ENCODE measurements at regions not wholly inside any gene's neighbourhood (a gene's known extent, or its start where the extent isn't known, plus 50 kb on each side); places are given as distances from the start of the nearest gene placed in this dataset.

DNA sequence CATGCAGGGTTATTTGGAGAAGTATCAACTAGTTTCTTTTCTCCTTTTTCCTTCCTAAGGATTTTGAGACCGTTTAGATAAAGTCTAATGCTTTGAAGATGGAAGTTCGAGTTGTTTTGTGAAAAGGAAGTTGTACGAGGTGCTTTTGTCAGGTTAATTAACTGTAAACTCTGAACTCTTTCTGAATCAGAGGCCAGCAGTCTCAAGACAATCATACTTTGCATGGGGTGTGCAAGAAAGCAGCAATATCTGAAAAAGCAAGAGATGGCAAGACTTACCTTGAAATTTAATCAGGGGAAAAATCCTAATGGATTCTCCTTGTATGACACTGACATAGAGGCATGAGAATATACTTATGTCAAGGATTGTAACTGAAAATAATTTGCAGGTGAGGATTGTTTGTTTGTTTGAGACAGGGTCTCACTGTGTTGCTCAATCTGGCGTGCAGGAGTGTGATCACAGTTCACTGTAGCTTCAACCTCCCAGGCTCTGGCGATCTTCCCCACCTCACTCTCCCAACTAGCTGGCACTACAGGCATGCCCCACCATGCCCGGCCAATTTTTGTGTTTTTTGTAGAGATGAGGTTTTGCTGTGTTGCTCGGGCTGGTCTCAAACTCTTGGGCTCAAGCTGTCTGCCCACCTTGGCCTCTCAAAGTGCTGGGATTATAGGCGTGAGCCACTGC is 170.2 kb upstream of the HMGA2 start:
- no peak for DNase-seq

DNA sequence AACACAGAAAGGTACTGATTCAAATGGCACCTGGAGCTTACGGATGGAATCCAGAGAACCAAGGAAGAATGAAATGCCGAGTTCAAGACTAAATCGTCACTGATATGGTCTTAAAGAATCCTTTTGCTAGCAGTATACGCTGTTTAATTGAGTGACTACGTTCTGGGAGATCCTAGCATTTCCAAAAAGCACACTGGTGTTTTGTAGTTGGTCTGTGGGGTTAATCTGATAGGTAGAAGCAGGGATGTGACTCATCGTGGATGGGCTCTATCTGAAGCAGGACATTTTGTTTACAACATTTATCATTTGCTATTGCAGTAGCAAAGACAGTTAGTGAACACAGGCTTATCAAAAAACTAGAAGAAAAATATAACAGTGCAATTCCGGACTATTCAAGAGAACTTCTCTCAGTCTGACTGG is 169.2 kb upstream of the HMGA2 start:
- no peak for DNase-seq

DNA sequence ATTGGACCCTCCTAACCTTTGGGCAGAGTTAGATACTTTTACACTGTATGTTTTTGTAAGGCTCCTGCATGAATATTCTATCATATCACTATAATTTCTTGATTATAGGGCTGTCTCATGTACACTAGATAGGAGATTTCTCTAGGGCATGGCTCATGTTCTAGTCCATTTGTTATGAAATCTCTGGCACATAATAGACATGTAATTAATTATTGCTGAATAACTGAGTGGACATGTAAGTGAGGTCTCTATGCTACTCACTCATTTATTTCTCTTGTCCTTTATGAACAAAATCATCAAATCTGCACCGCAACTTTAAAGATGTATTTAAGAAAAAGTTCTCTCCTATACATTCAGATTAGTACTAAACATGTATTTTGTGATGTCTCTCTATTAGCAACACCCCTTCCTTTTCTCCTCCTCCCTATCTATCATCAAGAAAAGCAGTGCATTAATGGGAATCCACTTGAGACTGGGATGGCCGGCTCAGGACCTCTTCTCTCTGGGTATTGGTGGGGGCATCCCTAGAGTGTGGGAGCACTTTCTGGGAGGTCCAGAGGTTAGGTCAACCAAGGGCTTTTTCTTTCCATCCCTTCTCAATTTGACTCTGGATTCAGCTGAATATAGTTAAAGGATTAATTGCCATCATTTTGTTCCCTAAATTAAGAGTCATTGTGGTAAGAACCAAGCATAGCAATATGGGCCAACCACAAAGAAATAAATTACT is 168.0 kb upstream of the HMGA2 start:
- no peak for DNase-seq

DNA sequence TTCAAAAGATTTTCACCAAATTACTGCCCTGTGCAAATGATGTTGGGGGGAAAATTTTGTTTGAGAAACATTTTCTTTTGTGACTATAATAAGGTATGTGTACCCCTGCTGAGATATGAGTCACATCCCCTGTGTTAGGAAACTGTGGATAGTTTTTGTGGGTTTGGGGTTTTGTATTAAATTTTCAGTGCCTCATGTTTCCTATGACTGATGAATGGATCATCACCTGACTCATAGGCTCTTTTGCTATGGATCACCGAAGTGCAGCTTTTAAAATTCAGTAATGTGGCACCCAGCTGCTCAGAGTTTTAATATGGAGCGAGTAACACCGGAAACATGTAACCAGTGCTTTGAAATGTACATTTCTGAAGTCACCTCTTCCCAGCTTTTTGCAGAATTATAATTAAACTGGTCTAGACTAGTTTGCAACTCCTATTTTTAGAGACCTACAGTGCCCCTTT is 167.4 kb upstream of the HMGA2 start:
- peak in 1 of 3 donors; percentile 96 for DNase-seq

DNA sequence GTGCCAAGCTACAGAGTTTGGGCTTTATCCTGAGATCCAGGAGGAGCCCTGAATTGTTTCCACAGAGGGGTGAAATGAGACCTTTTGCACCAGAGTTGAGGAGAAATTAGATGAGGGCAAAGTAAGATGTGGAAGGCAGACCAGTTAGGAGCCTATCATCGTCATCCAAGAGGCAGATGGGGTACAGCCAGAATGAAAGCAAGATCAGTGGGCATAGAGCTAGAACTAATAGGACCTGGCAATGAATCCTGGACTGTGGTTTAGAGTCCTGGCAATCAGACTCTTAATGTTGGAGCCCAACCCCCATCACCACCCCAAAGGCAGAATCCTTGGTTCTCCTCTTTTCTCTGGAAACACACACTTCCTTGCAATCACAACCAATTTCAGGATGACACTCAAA is 166.6 kb upstream of the HMGA2 start:
- DNase-seq = no peak

DNA sequence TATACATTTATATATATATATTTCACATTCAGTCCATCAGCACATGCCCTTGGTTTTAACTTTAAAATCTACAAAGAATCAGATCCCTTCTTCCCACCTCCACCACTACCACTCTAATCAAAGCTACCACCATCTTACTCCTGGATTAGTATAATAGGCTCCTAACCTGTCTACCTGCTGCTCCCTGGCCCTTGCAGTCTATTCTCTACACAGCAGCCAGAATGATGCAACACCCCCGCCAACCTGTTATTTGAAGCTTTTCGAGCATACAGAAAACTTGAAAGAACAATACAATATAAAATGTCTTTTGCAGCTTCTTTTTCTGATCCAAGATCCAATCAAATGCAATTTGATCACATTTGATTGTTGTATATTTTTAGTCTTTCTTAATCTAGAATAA is 165.9 kb upstream of the HMGA2 start:
- DNase-seq = no peak

DNA sequence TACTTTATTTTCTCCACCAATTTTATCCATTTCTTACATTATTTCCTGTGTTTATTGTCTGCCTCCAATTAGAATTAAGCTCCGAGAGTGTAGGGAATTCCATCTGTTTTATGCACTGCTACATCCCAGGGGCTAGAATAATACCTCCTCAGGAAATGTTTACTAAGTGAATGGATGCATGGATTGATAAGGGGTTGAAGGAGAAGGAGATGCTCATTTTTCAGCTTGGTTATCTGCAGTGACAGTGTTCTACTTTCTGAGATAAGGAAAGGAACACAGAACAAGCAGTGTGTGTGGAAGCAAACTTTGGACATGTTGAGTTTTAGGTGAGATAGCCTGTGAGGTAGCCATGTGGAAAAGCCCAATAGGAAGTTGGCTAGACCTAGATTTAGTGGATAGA is 164.6 kb upstream of the HMGA2 start:
- DNase-seq = no peak

DNA sequence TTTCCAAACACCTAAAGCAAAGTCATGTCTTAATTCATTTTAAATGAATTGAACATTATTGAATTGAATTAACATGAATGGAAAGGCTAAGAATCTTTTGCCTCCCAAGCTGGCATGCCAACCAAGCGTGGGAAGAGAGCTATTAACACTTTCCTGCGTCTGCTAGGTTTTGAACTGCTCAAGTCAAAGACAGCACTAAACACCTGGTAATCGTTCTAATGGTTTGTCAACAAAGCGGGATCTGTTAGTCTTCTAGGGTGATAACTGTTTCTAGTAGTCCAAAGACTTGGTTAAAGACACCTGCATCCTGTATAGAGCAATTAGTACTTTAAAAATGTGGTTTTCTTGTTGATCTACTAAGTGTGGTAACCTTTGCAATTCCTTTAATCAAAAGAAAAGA is 164.2 kb upstream of the HMGA2 start:
- DNase-seq = no peak

DNA sequence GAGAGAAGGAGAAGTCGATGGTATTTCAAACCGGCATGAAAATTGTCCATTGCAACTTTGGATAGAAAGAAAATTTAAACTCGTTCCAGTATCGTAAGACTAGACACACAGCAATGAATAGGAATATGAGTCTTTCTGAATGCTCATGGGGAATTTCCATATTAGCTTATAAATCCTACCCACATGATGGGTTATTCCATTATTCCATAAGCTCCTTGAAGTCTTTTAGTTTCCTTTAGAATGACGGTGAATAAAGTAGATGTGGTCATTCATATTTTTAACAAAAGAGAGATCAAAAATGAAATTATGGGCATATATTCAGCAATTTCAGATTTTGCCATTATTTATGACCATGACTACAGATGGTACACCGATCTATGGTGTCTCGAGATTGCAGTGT is 163.4 kb upstream of the HMGA2 start:
- DNase-seq = no peak

DNA sequence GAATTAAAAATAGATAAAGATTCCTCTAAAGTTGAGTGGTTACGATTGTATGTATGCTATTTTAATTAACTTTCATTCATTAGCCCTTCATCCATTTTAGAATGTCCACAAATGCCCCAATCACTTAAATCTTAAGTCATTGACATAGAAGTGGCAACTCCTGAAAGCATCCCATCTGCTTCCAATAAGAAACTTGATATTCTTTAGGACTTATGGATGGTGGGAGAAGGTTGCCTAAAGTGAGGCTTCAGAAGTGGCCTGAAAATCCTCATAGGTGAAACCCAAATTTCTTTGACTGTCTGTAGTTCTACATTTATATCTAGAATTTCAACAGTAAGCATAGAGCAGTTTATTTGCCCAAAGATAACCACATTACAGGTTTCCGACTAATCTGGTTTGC is 161.7 kb upstream of the HMGA2 start:
- no peak for DNase-seq

DNA sequence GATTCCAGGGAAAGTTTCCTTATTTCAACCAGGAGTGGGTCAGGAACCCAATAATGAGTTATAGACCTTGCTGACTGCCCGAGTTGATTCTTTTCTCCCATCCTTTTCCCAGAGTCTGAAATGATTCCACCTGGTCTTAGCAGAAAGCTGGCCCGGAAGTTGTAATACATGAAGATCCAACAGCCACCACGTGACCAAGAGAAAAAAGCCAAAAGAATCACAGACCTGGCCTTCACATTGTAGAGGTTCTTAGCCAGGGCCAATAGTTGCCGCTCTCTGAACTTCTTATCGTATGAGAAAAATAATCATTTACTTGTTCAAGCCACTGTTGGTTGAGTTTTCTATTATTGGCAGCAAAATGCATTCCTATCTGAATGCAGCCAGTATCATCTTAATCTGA is 161.2 kb upstream of the HMGA2 start:
- DNase-seq = no peak

DNA sequence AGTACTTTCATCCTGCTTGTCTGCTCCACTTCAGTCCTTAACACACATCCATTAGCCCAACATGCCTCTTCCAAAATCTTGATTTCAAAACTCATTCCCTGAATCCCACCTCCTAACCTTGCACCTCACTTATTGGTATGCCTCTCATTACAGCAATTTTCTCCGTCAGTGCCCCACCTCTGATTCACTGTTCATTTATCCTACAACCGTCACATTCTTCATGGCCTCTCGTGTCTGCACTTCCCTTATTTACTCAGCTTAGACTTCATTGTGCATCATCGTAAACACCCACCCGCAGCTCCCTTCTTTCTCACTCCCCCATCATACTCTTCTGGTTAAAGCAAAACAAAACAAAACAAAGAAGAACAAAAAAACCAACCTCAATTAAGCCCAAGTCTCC is 160.6 kb upstream of the HMGA2 start:
- DNase-seq = no peak

DNA sequence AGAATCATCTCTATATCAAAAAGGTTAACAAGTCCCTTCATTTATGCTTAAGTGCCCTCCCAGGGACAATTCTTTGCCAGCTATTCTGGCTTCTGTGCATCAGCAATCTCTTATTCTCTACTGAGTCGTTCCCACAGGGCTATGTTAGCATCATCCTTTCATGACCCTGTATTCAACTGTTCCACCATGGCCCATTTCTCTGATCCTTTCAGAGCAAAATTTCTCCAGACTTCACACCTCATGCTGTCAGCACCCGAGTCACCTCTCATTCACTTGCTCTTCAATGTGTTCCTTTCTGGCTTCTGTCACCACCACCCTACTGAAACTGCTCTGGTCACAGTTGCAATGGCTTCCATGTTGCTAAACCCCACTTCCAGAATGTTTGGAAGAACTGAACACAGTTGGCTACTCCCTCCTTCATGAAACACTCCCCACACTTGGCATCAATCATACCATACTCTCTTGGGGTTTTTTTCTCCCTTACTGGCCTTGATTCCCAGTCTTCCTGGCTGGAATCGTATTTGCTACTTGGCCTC is 159.5 kb upstream of the HMGA2 start:
- DNase-seq = no peak

DNA sequence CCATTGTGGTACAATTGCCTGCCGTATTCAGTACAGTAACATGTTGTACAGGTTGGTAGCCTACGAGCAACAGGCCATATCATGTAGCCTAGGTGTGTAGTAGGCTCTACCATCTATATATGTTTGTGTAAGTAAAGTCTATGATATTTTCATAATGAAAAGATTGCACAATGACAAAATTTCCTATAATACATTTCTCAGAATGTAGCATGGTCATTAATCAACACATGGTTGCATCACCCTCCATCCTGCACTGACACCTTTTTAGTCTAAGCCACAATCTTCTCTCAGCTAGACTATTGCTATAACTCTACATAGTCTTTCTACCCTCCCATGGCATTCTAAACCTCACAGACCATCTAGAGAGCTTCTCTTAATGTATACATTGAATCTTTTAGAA is 158.5 kb upstream of the HMGA2 start:
- DNase-seq = no peak

DNA sequence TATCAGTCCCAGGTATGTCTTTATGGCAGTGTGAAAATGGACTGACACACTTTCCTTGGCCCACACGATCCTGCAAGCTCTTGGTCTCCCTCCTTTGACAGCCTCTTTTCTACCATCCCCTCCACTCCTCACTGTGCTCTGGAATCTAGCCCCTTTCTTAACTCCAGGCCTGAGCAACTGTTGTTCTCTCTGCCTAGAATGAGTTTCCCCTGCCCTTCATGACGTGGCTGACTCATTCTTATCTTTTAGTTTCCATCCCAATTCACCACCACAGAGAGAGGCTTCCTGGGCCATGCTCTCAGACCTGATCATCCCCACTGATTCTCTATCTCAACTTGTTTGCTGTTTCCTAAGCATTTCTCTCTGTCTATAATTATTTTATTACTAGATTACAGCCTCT is 157.4 kb upstream of the HMGA2 start:
- no peak for DNase-seq

DNA sequence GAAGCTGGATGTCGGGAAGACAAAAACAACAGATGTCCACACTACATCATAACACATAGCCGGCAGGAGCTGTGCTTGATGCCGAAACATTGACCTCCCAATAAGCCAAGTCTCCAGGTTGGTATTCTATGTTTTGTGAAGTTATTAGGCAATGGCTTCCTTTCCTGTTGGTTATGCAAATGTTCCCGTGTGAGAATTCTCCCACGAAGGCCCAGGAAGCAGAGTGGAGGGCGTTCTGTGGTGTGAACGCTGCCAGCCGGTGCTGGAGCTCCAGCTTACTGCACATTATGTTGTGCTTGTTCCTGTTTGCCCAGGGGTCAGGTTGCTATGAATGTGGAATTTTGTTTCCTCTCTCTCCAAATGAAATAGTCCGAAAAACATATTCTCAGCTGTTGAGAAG is 156.4 kb upstream of the HMGA2 start:
- peak in 1 of 3 donors; percentile 24 for DNase-seq

DNA sequence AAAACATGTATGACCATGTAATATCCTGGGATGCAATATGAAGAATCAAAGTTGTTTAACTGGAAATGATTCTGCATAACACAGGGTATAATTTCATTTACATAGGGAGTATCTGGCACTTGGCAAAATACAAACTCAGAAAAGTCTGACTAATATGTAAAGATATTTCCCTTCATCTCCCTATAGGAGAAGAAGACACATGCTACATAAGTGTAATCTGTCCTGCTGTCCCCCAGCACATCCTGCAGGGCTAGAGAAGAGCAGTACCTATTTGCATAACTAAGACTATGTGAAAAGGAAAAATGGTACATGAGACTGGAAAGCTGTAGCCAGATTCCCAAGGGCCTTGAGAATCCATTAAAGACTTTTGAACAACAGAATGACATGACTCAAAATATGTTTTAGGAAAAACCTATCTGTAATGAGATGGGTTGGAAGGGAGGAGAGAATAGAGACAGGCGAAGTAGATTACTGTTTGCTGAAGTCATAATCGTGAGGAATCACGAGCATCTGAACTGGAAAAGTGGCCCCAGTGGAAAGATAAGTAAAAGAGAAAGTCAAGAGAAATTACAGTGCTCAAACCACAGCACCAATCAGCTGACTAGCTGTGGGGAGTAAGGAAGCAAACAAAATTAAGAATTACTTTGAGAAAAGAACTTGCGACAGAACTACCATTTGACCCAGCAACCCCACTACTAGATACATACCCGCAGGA is 155.1 kb upstream of the HMGA2 start:
- DNase-seq = no peak

DNA sequence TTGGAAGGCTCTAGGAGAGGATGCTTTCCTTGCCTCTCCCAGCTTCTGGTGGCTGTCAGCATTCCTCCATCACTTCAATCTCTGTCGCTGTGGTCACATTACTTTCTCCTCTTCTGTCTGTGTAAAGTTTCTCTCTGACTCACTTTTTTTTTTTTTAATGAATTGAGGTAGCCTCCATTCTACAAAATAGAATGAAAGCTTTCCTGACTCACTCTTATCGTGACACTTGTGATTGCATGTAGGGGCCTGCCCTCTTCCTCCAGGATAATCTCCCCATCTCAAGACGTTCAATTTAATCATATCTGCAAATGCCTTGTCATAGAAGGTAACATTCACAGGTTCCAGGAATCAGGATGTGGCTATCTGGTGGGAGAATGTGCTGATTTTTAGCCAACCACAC is 153.5 kb upstream of the HMGA2 start:
- DNase-seq = peak in 1 of 3 donors; percentile 49

DNA sequence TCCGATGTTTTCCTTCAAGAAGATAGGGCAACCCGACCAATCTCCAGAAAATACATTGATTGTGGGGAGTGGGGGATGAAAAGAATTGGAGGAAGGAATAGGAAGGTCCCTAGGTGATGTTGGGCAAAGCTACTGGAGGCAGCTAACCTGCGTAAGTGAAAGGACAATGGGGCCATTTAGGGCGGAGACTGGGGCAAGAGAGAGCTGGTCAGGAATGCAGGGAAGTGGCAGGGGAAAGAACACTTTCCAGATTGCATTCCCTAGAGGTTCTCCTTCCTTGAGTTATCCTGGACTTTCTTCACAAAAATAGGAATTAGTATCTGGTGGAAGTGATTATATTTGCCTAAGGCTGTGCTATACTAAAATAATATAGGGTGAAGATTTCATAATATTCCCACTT is 151.8 kb upstream of the HMGA2 start:
- no peak for DNase-seq

DNA sequence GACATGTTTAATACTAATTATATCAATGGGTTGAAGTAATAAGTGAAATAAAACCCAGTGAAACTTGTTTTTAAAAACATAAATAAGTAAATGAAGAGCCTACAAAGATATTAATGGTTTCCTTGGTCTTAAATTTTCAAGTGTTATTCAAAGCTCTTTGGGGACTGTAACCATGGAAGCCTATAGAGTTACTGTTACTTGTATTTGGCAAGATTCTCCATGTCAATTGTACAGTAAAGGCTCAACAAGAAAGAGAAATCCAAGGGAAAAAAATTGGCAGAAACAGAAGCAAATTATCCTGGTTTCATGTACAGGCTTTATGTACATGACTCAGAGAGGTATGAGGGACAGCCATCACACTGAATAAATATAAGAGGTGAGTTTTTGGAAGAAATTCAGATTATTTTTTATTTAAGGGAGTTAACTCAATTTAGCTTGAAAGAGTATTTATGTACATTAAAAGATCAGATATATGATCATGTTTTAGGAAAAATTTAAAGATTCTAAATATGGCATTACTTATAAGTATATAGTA is 151.1 kb upstream of the HMGA2 start:
- peak in 1 of 3 donors; percentile 56 for DNase-seq

DNA sequence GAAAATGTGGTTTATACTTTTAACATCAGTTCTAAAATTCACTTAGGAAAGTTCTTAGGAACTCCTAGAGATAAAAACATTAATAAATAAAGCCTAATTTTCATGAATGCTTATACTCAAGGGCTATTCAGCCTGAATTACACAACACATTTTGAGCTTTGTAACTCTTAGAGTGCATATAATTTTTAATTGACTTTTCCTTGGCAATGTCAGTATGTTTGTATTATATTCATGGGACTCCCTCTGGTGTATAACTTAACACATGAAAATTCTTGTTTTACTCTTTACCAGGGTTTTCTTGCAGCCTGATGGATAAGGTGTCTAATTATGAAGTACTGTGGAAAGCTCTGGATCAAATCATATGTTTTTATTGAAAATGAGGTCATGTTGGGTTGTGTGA is 150.6 kb upstream of the HMGA2 start:
- DNase-seq = peak in 1 of 3 donors; percentile 31

DNA sequence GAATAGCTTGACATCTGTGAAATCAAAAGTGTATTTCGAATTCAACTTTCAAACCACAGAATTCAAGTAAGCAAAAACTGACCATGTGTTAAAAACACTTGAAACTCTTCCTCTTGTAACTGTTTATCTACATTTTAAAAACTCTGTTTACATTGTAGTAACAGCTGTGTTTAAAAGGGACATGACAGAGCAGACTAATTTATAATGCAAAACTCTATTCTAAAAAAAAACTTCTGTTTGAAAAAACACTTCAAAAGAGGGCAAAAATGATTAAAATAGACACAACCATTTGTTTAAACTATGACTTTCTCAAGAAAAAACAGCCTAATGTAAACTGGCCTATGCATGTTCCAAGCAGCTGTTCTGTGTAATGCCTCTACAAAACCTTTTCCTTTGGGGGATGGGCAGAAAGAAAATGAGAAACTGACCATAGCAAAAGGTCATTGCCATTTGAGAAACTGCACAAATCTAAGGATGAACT is 149.1 kb upstream of the HMGA2 start:
- peak in 1 of 3 donors; percentile 52 for DNase-seq

Measured in muscle of back (tissue), 3 donors.